ENCODE measurements at regions not wholly inside any gene's neighbourhood (a gene's known extent, or its start where the extent isn't known, plus 50 kb on each side); places are given as distances from the start of the nearest gene placed in this dataset.

DNA sequence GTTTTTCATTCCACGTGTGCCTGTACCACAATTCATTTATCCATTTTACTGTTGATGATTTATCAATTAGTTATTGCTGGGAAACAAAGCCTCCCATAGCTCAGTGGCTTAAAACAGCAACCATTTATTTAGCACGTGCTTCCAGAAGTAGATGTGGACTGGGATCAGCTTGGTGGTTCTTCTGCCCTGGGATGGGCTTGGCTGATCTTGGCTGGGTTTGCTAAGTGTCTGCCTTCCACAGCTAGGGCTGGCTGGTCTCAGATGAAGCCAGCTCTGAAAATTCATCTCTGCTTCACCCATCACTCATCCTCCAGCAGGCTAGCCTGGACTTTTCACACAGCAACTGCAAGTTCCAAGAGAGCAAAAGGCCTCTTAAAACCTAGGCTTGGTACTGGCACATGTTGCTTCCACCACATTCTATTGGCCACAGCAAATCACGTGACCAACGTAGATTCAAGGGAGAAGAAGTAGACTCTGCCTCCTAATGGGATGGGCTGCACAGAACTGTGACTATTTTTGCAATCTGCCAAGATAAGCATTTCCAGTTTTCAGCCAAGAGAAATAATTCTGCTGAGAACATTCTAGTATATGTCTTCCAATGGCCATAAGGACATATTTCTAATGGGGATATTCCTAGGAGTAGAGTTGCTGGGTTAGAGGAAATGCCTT lies 124.9 kb downstream of the MN1 start:
- DNase-seq (ENCODE audit: low spot score) (no peak), ATAC-seq (ENCODE audit: low FRiP score) (no peak)
- no peak for TF ChIP-seq CTCF (IDR thresholded peaks at IDR 0.05)

DNA sequence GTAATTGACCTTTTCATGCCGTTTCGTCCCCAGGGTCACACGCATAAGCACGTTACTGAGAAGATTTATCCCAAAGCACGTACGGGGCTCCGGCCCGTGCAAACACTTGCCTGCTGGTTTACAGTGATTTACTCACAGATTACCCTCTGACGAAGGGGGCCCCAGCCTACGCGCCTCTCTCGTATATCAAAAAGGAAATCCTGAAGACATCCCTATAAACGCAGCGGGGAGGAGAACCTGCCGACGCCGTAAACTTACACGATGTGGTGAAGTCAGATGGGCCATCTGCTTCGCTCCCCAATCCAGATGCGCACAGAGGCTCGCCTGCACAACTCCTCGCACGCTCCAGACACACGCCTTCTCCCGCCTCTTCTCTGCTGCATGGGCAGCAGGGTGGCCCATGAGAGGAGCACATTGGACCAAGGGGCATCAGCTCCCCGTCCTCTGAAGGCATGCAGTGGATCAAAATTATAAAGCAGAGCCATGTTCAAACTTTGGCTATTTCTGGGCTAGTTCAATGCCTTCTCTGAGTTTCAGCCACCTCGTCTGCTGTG lies 123.6 kb downstream of the MN1 start:
- DNase-seq (ENCODE audit: low spot score) = no peak
- TF ChIP-seq CTCF (IDR thresholded peaks at IDR 0.05) = no peak

GRCh38 chr22:27679176-27679575 lies 122.4 kb downstream of the MN1 start:
- ATAC-seq (ENCODE audit: low FRiP score) (no peak), DNase-seq (ENCODE audit: low spot score) (no peak)

More for the DNA sequence above, 123.6 kb downstream of the MN1 start:
- ATAC-seq (ENCODE audit: low FRiP score) = no peak

GRCh38 chr22:27679693-27680488 lies 121.7 kb downstream of the MN1 start:
- ATAC-seq (ENCODE audit: low FRiP score) (no peak), DNase-seq (ENCODE audit: low spot score) (no peak)
- no peak for TF ChIP-seq CTCF (IDR thresholded peaks at IDR 0.05)

More at GRCh38 chr22:27679176-27679575, 122.4 kb downstream of the MN1 start:
- no peak for TF ChIP-seq CTCF (IDR thresholded peaks at IDR 0.05)

DNA sequence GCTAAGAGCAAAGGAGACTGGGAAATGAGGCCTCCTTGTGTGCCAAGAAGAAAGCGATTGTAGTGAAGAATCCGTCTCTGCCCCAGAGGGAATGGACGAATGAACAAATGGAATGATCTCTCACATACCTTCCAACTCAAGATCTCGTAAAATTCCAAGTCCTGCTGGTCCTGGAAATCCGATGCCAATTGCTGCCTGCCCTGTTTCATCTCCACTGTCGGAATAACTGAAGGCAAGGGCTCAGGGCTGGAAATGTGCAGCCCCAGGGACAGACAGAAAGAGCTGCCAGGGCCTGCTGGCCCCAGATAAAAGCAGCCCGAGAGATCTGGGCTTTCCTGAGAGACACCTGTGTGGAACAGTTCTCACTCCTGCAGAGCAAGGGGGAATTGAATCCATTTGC lies 120.9 kb downstream of the MN1 start:
- no peak for ATAC-seq (ENCODE audit: low FRiP score)
- TF ChIP-seq CTCF (IDR thresholded peaks at IDR 0.05) = no peak
- DNase-seq (ENCODE audit: low spot score) = no peak

GRCh38 chr22:27681037-27681436 lies 120.5 kb downstream of the MN1 start:
- DNase-seq (ENCODE audit: low spot score) (no peak), ATAC-seq (ENCODE audit: low FRiP score) (no peak)
- no peak for TF ChIP-seq CTCF (IDR thresholded peaks at IDR 0.05)
